T-cell (primary cell): ENCODE measurements at regions not wholly inside any gene's neighbourhood (a gene's known extent, or its start where the extent isn't known, plus 50 kb on each side); places are given as distances from the start of the nearest gene placed in this dataset.

Experiments
- ATAC-seq, 4 experiments: fragments of 200-7000 bp in 3 of 4; fragments of 150-1000 bp in 1 of 4; cut with Tn5 transposase; replicated peaks in 1 of 4; 1 replicate in 3 of 4; 2 replicates in 1 of 4; pipeline ENCODE4 v1.10.0; 2021; ENCODE audit warnings: moderate library complexity in 3 of 4, mild to moderate bottlenecking in 2 of 4, moderate number of reproducible peaks in 1 of 4
- CTCF ChIA-PET, 2 donors: fragments of 300-600 bp; sonication (Branson Sonifier 250); formaldehyde crosslinking; loops; one replicate each; lab custom pipeline; 2022; ENCODE audit warnings: antibody characterized with exemption in 2 of 2; lab: Charles Lee
- POLR2A ChIA-PET, 2 donors: fragments of 300-600 bp; sonication (Branson Sonifier 250); formaldehyde crosslinking; loops; one replicate each; lab custom pipeline; 2022; ENCODE audit warnings: antibody characterized with exemption in 2 of 2; lab: Charles Lee
- DNase-seq, 35 experiments: peaks; one replicate each; pipeline versions ENCODE4 v3.0.0 to v3.0.0-alpha.2; 2013 to 2023
- H3K27ac ChIP-seq: one replicate; pipeline ENCODE4 v1.5.1; 2013; ENCODE audit warnings: low read length
- H3K27me3 ChIP-seq, 2 experiments: replicated peaks in 1 of 2; 1 replicate in 1 of 2; 2 replicates in 1 of 2; pipeline versions ENCODE4 v1.6.1 to v1.7.0; 2013; ENCODE audit warnings: low read length in 1 of 2, mixed read lengths in 1 of 2; ENCODE audit not compliant: control insufficient read depth in 2 of 2, insufficient read depth in 2 of 2; ENCODE audit errors: extremely low read depth in 1 of 2
- H3K36me3 ChIP-seq, 2 donors: 1 replicate in 1 of 2; 2 replicates in 1 of 2; pipeline versions ENCODE4 v1.6.1 to v1.7.0; 2013; ENCODE audit warnings: low read length in 1 of 2; ENCODE audit not compliant: control insufficient read depth in 2 of 2, insufficient read depth in 1 of 2; ENCODE audit errors: extremely low read depth in 1 of 2
- H3K4me1 ChIP-seq, 2 experiments: 1 replicate in 1 of 2; 2 replicates in 1 of 2; pipeline versions ENCODE4 v1.6.1 to v1.7.0; 2013; ENCODE audit warnings: low read length in 2 of 2, mixed read lengths in 1 of 2; ENCODE audit not compliant: insufficient read depth in 2 of 2, control insufficient read depth in 1 of 2; ENCODE audit errors: extremely low read depth in 1 of 2
- H3K4me3 ChIP-seq, 2 donors: 1 replicate in 1 of 2; 2 replicates in 1 of 2; pipeline versions ENCODE4 v1.5.1 to v1.7.0; 2013; ENCODE audit warnings: mild to moderate bottlenecking in 2 of 2, low read length in 1 of 2, moderate library complexity in 1 of 2; ENCODE audit not compliant: control insufficient read depth in 1 of 2; ENCODE audit errors: extremely low read depth in 1 of 2
- H3K9me3 ChIP-seq: 2 replicates; pipeline ENCODE4 v1.7.0; 2013
- H3K27ac Mint-ChIP-seq, 2 donors: one replicate each; pipeline ENCODE4 v1.8.0; 2020 to 2021; ENCODE audit warnings: mild to moderate bottlenecking in 2 of 2, mixed read lengths in 2 of 2
- H3K27me3 Mint-ChIP-seq, 2 donors: one replicate each; pipeline ENCODE4 v1.8.0; 2021 to 2022; ENCODE audit warnings: mixed read lengths in 2 of 2
- H3K36me3 Mint-ChIP-seq: one replicate; pipeline ENCODE4 v1.8.0; 2021; ENCODE audit warnings: mixed read lengths
- H3K4me1 Mint-ChIP-seq, 3 donors: one replicate each; pipeline ENCODE4 v1.8.0; 2020 to 2022; ENCODE audit warnings: mixed read lengths in 3 of 3, mild to moderate bottlenecking in 1 of 3
- H3K4me3 Mint-ChIP-seq, 3 donors: one replicate each; pipeline ENCODE4 v1.8.0; 2020 to 2022; ENCODE audit warnings: mild to moderate bottlenecking in 3 of 3, mixed read lengths in 3 of 3, moderate library complexity in 3 of 3
- H3K9me3 Mint-ChIP-seq, 3 donors: one replicate each; pipeline ENCODE4 v1.8.0; 2020 to 2022; ENCODE audit warnings: mixed read lengths in 3 of 3
- WGBS: methylation state at CpG from one replicate; pipeline ENCODE4 v1.1.5; 2013; ENCODE audit warnings: missing lambda C conversion rate; ENCODE audit not compliant: insufficient coverage; 5-methylcytosine and 5-hydroxymethylcytosine counted together

- no peak for ATAC-seq
- H3K36me3 ChIP-seq, result no peaks in the 10 kb centered on the region
- H3K9me3 Mint-ChIP-seq, result no peaks in the 10 kb centered on the region
- CTCF ChIA-PET, result no interaction called here
- H3K4me1 Mint-ChIP-seq, result no peaks in the 10 kb centered on the region
- H3K4me1 ChIP-seq, result no peaks in the 10 kb centered on the region
- POLR2A ChIA-PET, result no interaction called here
- H3K36me3 Mint-ChIP-seq, result no peaks in the 10 kb centered on the region
- H3K27me3 ChIP-seq, result peaks cover 0 to 34% of the 10 kb centered on the region in 2 experiments
- no peak overlapping the region for H3K27ac Mint-ChIP-seq
- peaks cover 3 to 5% of the 10 kb centered on the region in 2 donors for H3K27me3 Mint-ChIP-seq
- H3K4me3 Mint-ChIP-seq, result no peak overlapping the region
- WGBS, result 94% methylated on average over 9 of the region's 16 CpGs
- no peak overlapping the region for H3K4me3 ChIP-seq
- H3K27ac ChIP-seq, result no peak overlapping the region
- DNase-seq, result no peak
- H3K9me3 ChIP-seq, result no peaks in the 10 kb centered on the region
These were observed 85.4 kb downstream of the UNCX start for GRCh38 chr7:1318051-1318450.

DNA sequence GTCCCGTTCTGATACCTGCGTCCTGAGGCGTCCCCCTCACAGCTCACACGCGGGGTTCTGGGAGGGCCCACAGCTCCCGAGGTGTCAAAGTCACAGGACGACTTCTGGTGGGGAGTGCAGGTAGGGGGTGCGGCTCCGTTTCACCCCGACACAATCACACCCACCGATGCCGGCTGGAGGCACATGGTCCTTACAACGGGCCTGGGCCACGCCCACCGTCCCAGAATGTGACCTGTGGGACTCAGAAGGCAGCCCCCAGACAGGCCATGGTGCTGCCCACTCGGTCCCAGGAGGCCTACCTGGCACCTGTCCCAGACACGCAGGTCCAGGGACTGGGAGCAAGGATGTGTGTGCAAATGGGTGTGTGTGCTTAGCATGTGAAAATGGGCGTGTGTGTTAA is 86.0 kb downstream of the UNCX start:
- CTCF ChIA-PET, result no interaction called here
- H3K36me3 Mint-ChIP-seq, result no peaks in the 10 kb centered on the region
- peaks cover 0 to 37% of the 10 kb centered on the region in 2 experiments for H3K27me3 ChIP-seq
- H3K27ac Mint-ChIP-seq, result no peak overlapping the region
- POLR2A ChIA-PET, result no interaction called here
- H3K27me3 Mint-ChIP-seq, result peaks cover 5 to 7% of the 10 kb centered on the region in 2 donors
- no peaks in the 10 kb centered on the region for H3K9me3 ChIP-seq
- H3K4me1 Mint-ChIP-seq, result no peaks in the 10 kb centered on the region
- ATAC-seq (no peak), DNase-seq (peak in 1 of 35 experiments; percentile 2)
- no peak overlapping the region for H3K27ac ChIP-seq
- H3K9me3 Mint-ChIP-seq, result no peaks in the 10 kb centered on the region
- no peak overlapping the region for H3K4me3 Mint-ChIP-seq
- H3K4me1 ChIP-seq, result no peaks in the 10 kb centered on the region
- no peak overlapping the region for H3K4me3 ChIP-seq
- WGBS, result 82% methylated on average over 12 of the region's 18 CpGs
- H3K36me3 ChIP-seq, result no peaks in the 10 kb centered on the region

GRCh38 chr7:1320616-1321240 is 88.1 kb downstream of the UNCX start:
- peaks cover 13 to 17% of the 10 kb centered on the region in 2 donors for H3K27me3 Mint-ChIP-seq
- POLR2A ChIA-PET, result no interaction called here
- WGBS, result 88% methylated on average over 17 of the region's 17 CpGs

GRCh38 chr7:1321411-1322239 is 89.0 kb downstream of the UNCX start:
- POLR2A ChIA-PET, result no interaction called here
- Histone ChIP-seq H3K27me3 (peaks cover 0 to 47% of the 10 kb centered on the region in 2 experiments), H3K36me3 (no peaks in the 10 kb centered on the region), H3K4me3 (no peak overlapping the region), H3K4me1 (no peaks in the 10 kb centered on the region), H3K9me3 (no peaks in the 10 kb centered on the region), H3K27ac (no peak overlapping the region)
- peak in 1 of 35 experiments; percentile 2 for DNase-seq
- no peak for ATAC-seq
- Mint-ChIP-seq H3K27me3 (peaks cover 15 to 22% of the 10 kb centered on the region in 2 donors), H3K9me3 (no peaks in the 10 kb centered on the region), H3K4me1 (no peaks in the 10 kb centered on the region), H3K36me3 (no peaks in the 10 kb centered on the region), H3K27ac (no peak overlapping the region), H3K4me3 (no peak overlapping the region)
- CTCF ChIA-PET, result no interaction called here
- 80% methylated on average over 35 of the region's 39 CpGs for WGBS

More at GRCh38 chr7:1320616-1321240, 88.1 kb downstream of the UNCX start:
- Histone ChIP-seq H3K27ac (no peak overlapping the region), H3K4me3 (no peak overlapping the region), H3K4me1 (no peaks in the 10 kb centered on the region), H3K27me3 (peaks cover 0 to 42% of the 10 kb centered on the region in 2 experiments), H3K36me3 (no peaks in the 10 kb centered on the region), H3K9me3 (no peaks in the 10 kb centered on the region)
- no peaks in the 10 kb centered on the region for H3K4me1 Mint-ChIP-seq
- no peaks in the 10 kb centered on the region for H3K36me3 Mint-ChIP-seq
- CTCF ChIA-PET, result no interaction called here
- no peak for DNase-seq
- H3K4me3 Mint-ChIP-seq, result no peak overlapping the region
- no peak overlapping the region for H3K27ac Mint-ChIP-seq
- H3K9me3 Mint-ChIP-seq, result no peaks in the 10 kb centered on the region
- no peak for ATAC-seq

GRCh38 chr7:1322240-1323110 is 89.8 kb downstream of the UNCX start:
- DNase-seq, result peak in 1 of 35 experiments; percentile 1
- no peak overlapping the region for H3K4me3 ChIP-seq
- no peak for ATAC-seq
- 83% methylated on average over 24 of the region's 35 CpGs for WGBS
- Mint-ChIP-seq H3K4me3 (no peak overlapping the region), H3K9me3 (no peaks in the 10 kb centered on the region), H3K27me3 (peaks cover 16 to 23% of the 10 kb centered on the region in 2 donors), H3K4me1 (no peaks in the 10 kb centered on the region), H3K36me3 (no peaks in the 10 kb centered on the region), H3K27ac (no peak overlapping the region)
- no peaks in the 10 kb centered on the region for H3K9me3 ChIP-seq
- CTCF ChIA-PET, result no interaction called here
- no peak overlapping the region for H3K27ac ChIP-seq
- H3K4me1 ChIP-seq, result no peaks in the 10 kb centered on the region
- POLR2A ChIA-PET, result no interaction called here
- no peaks in the 10 kb centered on the region for H3K36me3 ChIP-seq
- H3K27me3 ChIP-seq, result peaks cover 0 to 49% of the 10 kb centered on the region in 2 experiments
